Gastroesophageal sphincter (tissue), 4 donors: ENCODE measurements at regions not wholly inside any gene's neighbourhood (a gene's known extent, or its start where the extent isn't known, plus 50 kb on each side); places are given as distances from the start of the nearest gene placed in this dataset.

ENCODE experiments used
- ATAC-seq: fragments of 150-250 bp; one replicate; pipeline ENCODE4 v1.9.1; 2016; ENCODE audit warnings: mild to moderate bottlenecking, moderate library complexity
- H3K27ac ChIP-seq, 4 donors: fragments of 200-600 bp; sonication (generic) in 3 of 4; 1 replicate in 3 of 4; 2 replicates in 1 of 4; pipeline ENCODE4 v1.5.1; 2016 to 2019
- H3K27me3 ChIP-seq: fragments of 200-600 bp; sonication (generic); one replicate; pipeline ENCODE4 v1.5.1; 2019
- H3K36me3 ChIP-seq, 2 donors: fragments of 200-600 bp; sonication (generic); one replicate each; pipeline ENCODE4 v1.5.1; 2019; ENCODE audit warnings: control low read depth in 1 of 2
- H3K4me1 ChIP-seq, 3 donors: fragments of 200-600 bp; sonication (generic); 1 replicate in 2 of 3; 2 replicates in 1 of 3; pipeline ENCODE4 v1.5.1; 2016 to 2019; ENCODE audit warnings: control low read depth in 2 of 3
- H3K4me3 ChIP-seq, 2 donors: fragments of 200-600 bp; sonication (generic); one replicate each; pipeline ENCODE4 v1.5.1; 2019; ENCODE audit warnings: mild to moderate bottlenecking in 1 of 2, moderate library complexity in 1 of 2
- H3K9me3 ChIP-seq, 3 donors: fragments of 200-600 bp; sonication (generic); one replicate each; pipeline ENCODE4 v1.5.1; 2017 to 2019; ENCODE audit warnings: control low read depth in 2 of 3
- CTCF ChIP-seq, 4 experiments: fragments of 200-600 bp in 2 of 4; fragments of 450-650 bp in 2 of 4; sonication (generic) in 1 of 4; IDR thresholded peaks; one replicate each; pipeline ENCODE4 v1.5.1; 2017 to 2019; ENCODE audit warnings: antibody characterized with exemption in 4 of 4, mild to moderate bottlenecking in 2 of 4, moderate library complexity in 2 of 4
- EP300 ChIP-seq: sonication (generic); formaldehyde crosslinking; IDR thresholded peaks from one replicate; pipeline ENCODE4 v1.6.1; 2017; ENCODE audit warnings: antibody characterized with exemption, mild to moderate bottlenecking
- POLR2A ChIP-seq, 2 donors: fragments of 450-650 bp; IDR thresholded peaks; one replicate each; pipeline ENCODE4 v1.6.1; 2017; ENCODE audit warnings: antibody characterized with exemption in 2 of 2, mild to moderate bottlenecking in 2 of 2, moderate library complexity in 1 of 2
- POLR2AphosphoS5 ChIP-seq: sonication (generic); formaldehyde crosslinking; IDR thresholded peaks from one replicate; pipeline ENCODE4 v1.6.1; 2017; ENCODE audit warnings: antibody characterized with exemption
- WGBS, 2 donors: methylation state at CpG; one replicate each; pipeline ENCODE4 v1.1.5; 2018; ENCODE audit warnings: low coverage in 1 of 2; 5-methylcytosine and 5-hydroxymethylcytosine counted together

GRCh38 chr18:71068338-71068737 lies 779.5 kb downstream of the SOCS6 start:
- H3K36me3 ChIP-seq, result no peaks in the 10 kb centered on the region
- no peak for TF ChIP-seq POLR2AphosphoS5
- TF ChIP-seq CTCF (IDR thresholded peaks at IDR 0.05), result no peak
- TF ChIP-seq EP300, result no peak
- TF ChIP-seq POLR2A (IDR thresholded peaks at IDR 0.05), result no peak
- no peaks in the 10 kb centered on the region for H3K27me3 ChIP-seq
- no peaks in the 10 kb centered on the region for H3K4me1 ChIP-seq
- no peak overlapping the region for H3K4me3 ChIP-seq
- H3K27ac ChIP-seq, result no peak overlapping the region
- H3K9me3 ChIP-seq, result no peaks in the 10 kb centered on the region
- ATAC-seq, result no peak
- 43 to 64% methylated on average over 5 to 6 of the region's 6 CpGs for WGBS, 2 donors

GRCh38 chr18:71049893-71050292 lies 761.0 kb downstream of the SOCS6 start:
- no peak overlapping the region for H3K4me3 ChIP-seq
- WGBS, 2 donors, result 78 to 100% methylated on average over 1 of the region's 1 CpG
- no peaks in the 10 kb centered on the region for H3K9me3 ChIP-seq
- no peak overlapping the region for H3K27ac ChIP-seq
- ATAC-seq, result no peak
- TF ChIP-seq POLR2AphosphoS5, result no peak
- TF ChIP-seq EP300, result no peak
- TF ChIP-seq CTCF (IDR thresholded peaks at IDR 0.05), result no peak
- no peak for TF ChIP-seq POLR2A (IDR thresholded peaks at IDR 0.05)
- H3K36me3 ChIP-seq, result no peaks in the 10 kb centered on the region
- no peaks in the 10 kb centered on the region for H3K4me1 ChIP-seq
- H3K27me3 ChIP-seq, result no peaks in the 10 kb centered on the region

GRCh38 chr18:71047882-71048281 lies 759.0 kb downstream of the SOCS6 start:
- H3K4me1 ChIP-seq, result no peaks in the 10 kb centered on the region
- no peak for ATAC-seq
- H3K27me3 ChIP-seq, result no peaks in the 10 kb centered on the region
- WGBS, 2 donors, result 55 to 59% methylated on average over 4 of the region's 4 CpGs
- no peak overlapping the region for H3K4me3 ChIP-seq
- H3K9me3 ChIP-seq, result no peaks in the 10 kb centered on the region
- TF ChIP-seq POLR2A (IDR thresholded peaks at IDR 0.05) (no peak), EP300 (no peak), POLR2AphosphoS5 (no peak), CTCF (IDR thresholded peaks at IDR 0.05) (no peak)
- H3K36me3 ChIP-seq, result no peaks in the 10 kb centered on the region
- H3K27ac ChIP-seq, result no peak overlapping the region

- H3K4me1 ChIP-seq, result no peaks in the 10 kb centered on the region
- TF ChIP-seq EP300 (no peak), POLR2A (IDR thresholded peaks at IDR 0.05) (no peak), CTCF (IDR thresholded peaks at IDR 0.05) (no peak), POLR2AphosphoS5 (no peak)
- no peaks in the 10 kb centered on the region for H3K27me3 ChIP-seq
- WGBS, 2 donors, result 0% methylated on average over 1 of the region's 1 CpG
- no peaks in the 10 kb centered on the region for H3K9me3 ChIP-seq
- no peak overlapping the region for H3K27ac ChIP-seq
- no peak overlapping the region for H3K4me3 ChIP-seq
- ATAC-seq, result no peak
- no peaks in the 10 kb centered on the region for H3K36me3 ChIP-seq
These were observed 756.7 kb downstream of the SOCS6 start for GRCh38 chr18:71045331-71046065.

GRCh38 chr18:71040161-71040560 lies 751.3 kb downstream of the SOCS6 start:
- 64 to 66% methylated on average over 4 of the region's 4 CpGs for WGBS, 2 donors
- H3K36me3 ChIP-seq, result no peaks in the 10 kb centered on the region

More at GRCh38 chr18:71040161-71040560, 751.3 kb downstream of the SOCS6 start:
- no peak for TF ChIP-seq EP300
- no peak for TF ChIP-seq POLR2A (IDR thresholded peaks at IDR 0.05)
- no peak for TF ChIP-seq POLR2AphosphoS5
- TF ChIP-seq CTCF (IDR thresholded peaks at IDR 0.05), result no peak
- no peak overlapping the region for H3K4me3 ChIP-seq
- H3K27ac ChIP-seq, result no peak overlapping the region
- H3K27me3 ChIP-seq, result no peaks in the 10 kb centered on the region
- ATAC-seq, result no peak
- no peaks in the 10 kb centered on the region for H3K4me1 ChIP-seq
- H3K9me3 ChIP-seq, result no peaks in the 10 kb centered on the region
